Stimulated activated CD8-positive, alpha-beta memory T cell treated with anti-CD3 and anti-CD28 coated beads, Interleukin-7, amount 100 ng/mL, for 4 hours (primary cell): ENCODE measurements at regions not wholly inside any gene's neighbourhood (a gene's known extent, or its start where the extent isn't known, plus 50 kb on each side); places are given as distances from the start of the nearest gene placed in this dataset.
"Not testable (repeated sequence)": the region's sequence is repeated elsewhere in the genome, so short reads cannot be mapped to it uniquely, and the experiment has no call there.

Source experiments
- DNase-seq, 2 donors: peaks; one replicate each; pipeline ENCODE4 v3.0.0-alpha.2; 2020; ENCODE audit warnings: low read depth in 2 of 2

- DNase-seq: no peak
Observed at GRCh38 chr3:43236008-43236407, 50.3 kb upstream of the SNRK start.

- no peak for DNase-seq
Observed at GRCh38 chr3:43233062-43233461, 53.3 kb upstream of the SNRK start.

GRCh38 chr3:43231276-43232000 is 54.9 kb upstream of the SNRK start:
- DNase-seq: no peak

GRCh38 chr3:43229865-43230264 is 56.5 kb upstream of the SNRK start:
- DNase-seq: not testable (repeated sequence)

GRCh38 chr3:43227685-43228084 is 58.7 kb upstream of the SNRK start:
- DNase-seq: not testable (repeated sequence)

- no peak for DNase-seq
Observed at GRCh38 chr3:43224405-43225073, 61.8 kb upstream of the SNRK start.

- no peak for DNase-seq
Observed at GRCh38 chr3:43223670-43224364, 62.5 kb upstream of the SNRK start.

- no peak for DNase-seq
Observed at GRCh38 chr3:43222590-43222989, 63.8 kb upstream of the SNRK start.

- no peak for DNase-seq
Observed at GRCh38 chr3:43221076-43221475, 65.3 kb upstream of the SNRK start.

- DNase-seq: no peak
Observed at GRCh38 chr3:43219616-43220015, 66.7 kb upstream of the SNRK start.

- DNase-seq: no peak
Observed at GRCh38 chr3:43218921-43219320, 67.4 kb upstream of the SNRK start.

- DNase-seq: no peak
Observed at GRCh38 chr3:43218156-43218555, 68.2 kb upstream of the SNRK start.

GRCh38 chr3:43217633-43218032 is 68.7 kb upstream of the SNRK start:
- DNase-seq: no peak

- DNase-seq: no peak
Observed at GRCh38 chr3:43217206-43217605, 69.1 kb upstream of the SNRK start.

GRCh38 chr3:43215663-43216275 is 70.6 kb upstream of the SNRK start:
- DNase-seq: no peak

- no peak for DNase-seq
Observed at GRCh38 chr3:43215138-43215537, 71.2 kb upstream of the SNRK start.

GRCh38 chr3:43214616-43215015 is 71.7 kb upstream of the SNRK start:
- no peak for DNase-seq

- DNase-seq: no peak
Observed at GRCh38 chr3:43213631-43214030, 72.7 kb upstream of the SNRK start.

- DNase-seq: no peak
Observed at GRCh38 chr3:43212914-43213611, 73.3 kb upstream of the SNRK start.

GRCh38 chr3:43211681-43212080 is 74.7 kb upstream of the SNRK start:
- DNase-seq: no peak

GRCh38 chr3:43210049-43211027 is 76.0 kb upstream of the SNRK start:
- DNase-seq: no peak
